GM12878 (cell line): ENCODE measurements at regions not wholly inside any gene's neighbourhood (a gene's known extent, or its start where the extent isn't known, plus 50 kb on each side); places are given as distances from the start of the nearest gene placed in this dataset.

ENCODE experiments used
- ATAC-seq: fragments of 200-7000 bp; cut with Tn5 transposase; 3 replicates; pipeline ENCODE4 v1.9.1; 2020; ENCODE audit warnings: mild to moderate bottlenecking, moderate library complexity
- BruUV-seq: library from RNA; stranded (reverse); fragments of 400-500 nt; replicated peaks from 2 replicates; lab custom pipeline; 2021; lab: Mats Ljungman, UMichigan
- CTCF ChIA-PET: fragments of 300-600 bp; sonication (Branson Sonifier 250); formaldehyde crosslinking; extraction: SDS; loops from one replicate; lab custom pipeline; 2021; ENCODE audit warnings: inconsistent platforms; lab: Yijun Ruan, JAX
- POLR2A ChIA-PET: fragments of 350-600 bp; formaldehyde crosslinking; extraction: SDS; loops from one replicate; lab custom pipeline; 2021; ENCODE audit warnings: inconsistent platforms; lab: Charles Lee
- RAD21 ChIA-PET: fragments of 300-600 bp; sonication (Branson Sonifier 250); formaldehyde crosslinking; loops from one replicate; lab custom pipeline; 2023; ENCODE audit warnings: antibody characterized with exemption; ENCODE audit not compliant: unreplicated experiment; lab: Charles Lee
- SMC1A ChIA-PET: fragments of 300-600 bp; sonication (Branson Sonifier 250); formaldehyde crosslinking; loops from one replicate; lab custom pipeline; 2023; ENCODE audit not compliant: unreplicated experiment, uncharacterized antibody; lab: Charles Lee
- DNase-seq: peaks from one replicate; pipeline ENCODE4 v3.0.0-alpha.2; 2011; ENCODE audit warnings: low read depth, low spot score
- FAIRE-seq: peaks from 3 replicates; lab custom pipeline; 2011; peaks lifted over from hg19 to GRCh38; lab: Jason Lieb, UNC
- H2AFZ ChIP-seq: 2 replicates; pipeline ENCODE4 v1.6.0; 2011; ENCODE audit warnings: low read depth, low read length, control low read depth; ENCODE audit not compliant: control insufficient read depth
- H3K27ac ChIP-seq: 2 replicates; pipeline ENCODE4 v1.5.1; 2011; ENCODE audit warnings: control low read depth; ENCODE audit not compliant: control insufficient read depth, insufficient read depth
- H3K27me3 ChIP-seq, 2 experiments: replicated peaks in 1 of 2; 2 replicates each; pipeline versions ENCODE4 v1.6.0 to v1.6.1; 2011; ENCODE audit warnings: low read length in 1 of 2; ENCODE audit not compliant: control insufficient read depth in 2 of 2, insufficient read depth in 2 of 2
- H3K36me3 ChIP-seq, 2 experiments: 2 replicates each; pipeline ENCODE4 v1.5.1; 2011; ENCODE audit warnings: low read length in 1 of 2; ENCODE audit not compliant: control insufficient read depth in 2 of 2, insufficient read depth in 2 of 2
- H3K4me1 ChIP-seq: 2 replicates; pipeline ENCODE4 v1.6.1; 2011; ENCODE audit warnings: mild to moderate bottlenecking, low read length, moderate library complexity, mixed read lengths; ENCODE audit not compliant: control insufficient read depth, insufficient read depth
- H3K4me2 ChIP-seq: 2 replicates; pipeline ENCODE4 v1.6.0; 2011; ENCODE audit warnings: control low read depth; ENCODE audit not compliant: control insufficient read depth, insufficient read depth
- H3K4me3 ChIP-seq: fragments of 200-600 bp; sonication (generic); 2 replicates; pipeline ENCODE4 v1.5.1; 2016
- H3K79me2 ChIP-seq: 2 replicates; pipeline ENCODE4 v1.6.0; 2011; ENCODE audit warnings: low read length; ENCODE audit not compliant: control insufficient read depth, insufficient read depth
- H3K9ac ChIP-seq: 2 replicates; pipeline ENCODE4 v1.8.0; 2011; ENCODE audit warnings: low read length, control low read depth, mixed read lengths; ENCODE audit not compliant: control insufficient read depth, insufficient read depth
- H3K9me3 ChIP-seq: replicated peaks from 3 replicates; pipeline ENCODE4 v1.5.1; 2011; ENCODE audit warnings: mild to moderate bottlenecking, low read length; ENCODE audit not compliant: control insufficient read depth, insufficient read depth
- H4K20me1 ChIP-seq: 2 replicates; pipeline ENCODE4 v1.6.0; 2011; ENCODE audit not compliant: control insufficient read depth, insufficient read depth
- ASH2L ChIP-seq: fragments of 300-600, 200-600 bp; sonication (generic); IDR thresholded peaks from 2 replicates; pipeline ENCODE4 v1.6.1; 2017; ENCODE audit warnings: low read depth, mild to moderate bottlenecking, borderline replicate concordance
- ATF7 ChIP-seq: fragments of 450-650 bp; IDR thresholded peaks from 2 replicates; pipeline ENCODE4 v1.6.1; 2016; ENCODE audit warnings: low read depth, mild to moderate bottlenecking
- CBX3 ChIP-seq: fragments of 200-600 bp; sonication (generic); IDR thresholded peaks from 2 replicates; pipeline ENCODE4 v1.6.1; 2016; ENCODE audit warnings: low read depth, borderline replicate concordance
- CHD4 ChIP-seq: fragments of 200-600 bp; sonication (generic); IDR thresholded peaks from 2 replicates; pipeline ENCODE4 v1.6.1; 2016; ENCODE audit warnings: mild to moderate bottlenecking
- DPF2 ChIP-seq: fragments of 450-650 bp; IDR thresholded peaks from 2 replicates; pipeline ENCODE4 v1.6.1; 2017; ENCODE audit warnings: mild to moderate bottlenecking
- EED ChIP-seq: sonication (generic); IDR thresholded peaks from 2 replicates; pipeline ENCODE4 v1.6.1; 2016; ENCODE audit warnings: antibody characterized with exemption, low read depth
- GATAD2B ChIP-seq: fragments of 450-650 bp; conservative IDR thresholded peaks from 2 replicates; pipeline ENCODE4 v1.6.1; 2017; ENCODE audit warnings: low read depth, mild to moderate bottlenecking, moderate library complexity
- IKZF2 ChIP-seq, 2 experiments: fragments of 450-650 bp; IDR thresholded peaks; 2 replicates each; pipeline ENCODE4 v1.6.1; 2017; ENCODE audit warnings: mild to moderate bottlenecking in 2 of 2, moderate library complexity in 2 of 2
- MEF2A ChIP-seq: IDR thresholded peaks from 2 replicates; pipeline ENCODE4 v1.6.1; 2011; ENCODE audit warnings: low read depth, mild to moderate bottlenecking, low read length, moderate library complexity; ENCODE audit not compliant: insufficient read depth
- MTA2 ChIP-seq: fragments of 450-650 bp; IDR thresholded peaks from 2 replicates; pipeline ENCODE4 v1.6.1; 2016; ENCODE audit warnings: low read depth, mild to moderate bottlenecking, moderate library complexity
- NFXL1 ChIP-seq: fragments of 450-650 bp; IDR thresholded peaks from 2 replicates; pipeline ENCODE4 v1.6.1; 2017; ENCODE audit warnings: antibody characterized with exemption, mild to moderate bottlenecking, borderline replicate concordance
- NFYB ChIP-seq: IDR thresholded peaks from 2 replicates; pipeline ENCODE4 v1.6.1; 2011; ENCODE audit warnings: low read depth, mild to moderate bottlenecking, low read length, improper control_type of control experiment, moderate library complexity; ENCODE audit not compliant: insufficient read depth
- RELB ChIP-seq: fragments of 450-650 bp; IDR thresholded peaks from 2 replicates; pipeline ENCODE4 v1.6.1; 2017; ENCODE audit warnings: low read depth, mild to moderate bottlenecking, moderate library complexity
- RUNX3 ChIP-seq: IDR thresholded peaks from 2 replicates; pipeline ENCODE4 v1.6.1; 2012; ENCODE audit warnings: low read length, inconsistent platforms
- SMC3 ChIP-seq: IDR thresholded peaks from 2 replicates; pipeline ENCODE4 v1.6.1; 2011; ENCODE audit warnings: low read length, improper control_type of control experiment, borderline replicate concordance
- SP1 ChIP-seq: IDR thresholded peaks from one replicate; pipeline ENCODE4 v1.6.1; 2011; ENCODE audit warnings: low read depth, low read length
- TCF12 ChIP-seq: IDR thresholded peaks from 2 replicates; pipeline ENCODE4 v1.6.1; 2011; ENCODE audit warnings: low read depth, mild to moderate bottlenecking, low read length
- WGBS: methylation state at CpG from one replicate; pipeline ENCODE4 v1.1.6; 2016; ENCODE audit warnings: low lambda C conversion rate; ENCODE audit not compliant: insufficient replicate concordance, insufficient coverage; ENCODE audit errors: missing lambda C conversion rate; 5-methylcytosine and 5-hydroxymethylcytosine counted together
- in situ Hi-C: fragments of 300-500 bp; cut with MboI; formaldehyde crosslinking; loops from 9 replicates; pipeline ENCODE4 v1.14.3; 2018; ENCODE audit warnings: mixed read lengths
- intact Hi-C: fragments of 100-400 bp; cut with micrococcal nuclease; formaldehyde crosslinking; loops from one replicate; pipeline ENCODE4 v1.14.2; 2022; ENCODE audit not compliant: unreplicated experiment
- TF ChIP-seq, protein P1 (sequence below): IDR thresholded peaks from 2 replicates; pipeline ENCODE4 v1.6.1; 2012; ENCODE audit warnings: mild to moderate bottlenecking, low read depth, low read length
- TF ChIP-seq, protein P2 (sequence below): IDR thresholded peaks from 2 replicates; pipeline ENCODE4 v1.6.1; 2011; ENCODE audit warnings: mild to moderate bottlenecking, low read depth, low read length, moderate library complexity; ENCODE audit not compliant: insufficient replicate concordance

DNA sequence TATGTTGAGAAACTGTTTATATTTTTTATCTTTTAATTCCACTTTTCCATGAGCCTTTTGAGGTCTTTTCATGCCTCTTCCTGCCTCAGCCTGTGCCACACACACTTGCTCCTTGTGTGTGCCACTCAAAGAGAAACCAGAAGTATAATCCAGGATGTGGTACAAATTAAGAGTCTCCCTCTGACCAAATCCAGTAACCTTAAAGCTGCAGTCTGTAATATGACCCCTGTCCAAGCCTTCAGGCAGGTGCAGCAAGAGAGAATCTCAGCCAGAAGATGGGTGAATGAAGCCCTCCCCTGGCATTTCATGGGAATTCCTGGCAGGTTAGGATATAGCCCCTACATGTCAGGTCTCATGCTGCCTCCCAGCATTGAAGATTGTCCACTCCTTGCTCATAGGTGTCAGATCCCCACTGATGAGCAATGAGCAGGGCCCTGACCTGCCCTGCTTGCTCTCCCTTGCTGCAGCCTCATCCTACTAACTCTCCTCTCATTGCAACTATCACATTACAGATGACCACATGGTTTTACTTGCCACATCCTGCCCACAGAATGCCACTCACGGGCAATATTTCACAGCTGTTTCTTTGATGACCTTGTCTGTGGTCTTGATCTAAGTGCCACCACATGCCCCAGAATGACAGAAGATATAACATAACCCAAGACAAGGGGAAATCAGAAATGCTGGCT, 169.3 kb downstream of the SEC16B start:
- in situ Hi-C loops (no loop called here), intact Hi-C loops (no loop called here)
- Histone ChIP-seq H3K9ac (no peak overlapping the region), H3K4me3 (no peak overlapping the region), H2AFZ (no peak overlapping the region), H3K4me1 (peaks cover 4% of the 10 kb centered on the region; the same call in 1 of the 2 replicates), H3K9me3 (no peaks in the 10 kb centered on the region; the same call in 2 of the 3 replicates), H4K20me1 (no peaks in the 10 kb centered on the region), H3K27ac (no peak overlapping the region), H3K27me3 (no peaks in the 10 kb centered on the region), H3K4me2 (no peak overlapping the region), H3K36me3 (no peaks in the 10 kb centered on the region), H3K79me2 (no peaks in the 10 kb centered on the region)
- ATAC-seq (peak; percentile 88), FAIRE-seq (no peak), DNase-seq (peak; percentile 62)
- 0% methylated on average over 1 of the region's 1 CpG for WGBS
- ChIA-PET SMC1A (interaction anchor here (1.0 to 4.9 kb wide), 14 partner anchors 9 to 113 kb away, joined by 3 to 43 read pairs (median 10); no protein-coding TSS in a partner anchor), POLR2A (interaction anchor here (0.5 to 2.6 kb wide), 4 partner anchors 10 to 49 kb away, joined by 3 to 10 read pairs (median 5); no protein-coding TSS in a partner anchor), CTCF (interaction anchor here (1.0 to 5.0 kb wide), 6 partner anchors 9 to 145 kb away, joined by 3 to 27 read pairs (median 7); no protein-coding TSS in a partner anchor), RAD21 (interaction anchor here (0.7 to 2.2 kb wide), 4 partner anchors 9 to 143 kb away, joined by 3 to 15 read pairs (median 6); no protein-coding TSS in a partner anchor)
- no TSS peak for BruUV-seq
- TF ChIP-seq CHD4 (no peak), IKZF2 (IDR thresholded peaks at IDR 0.05) (peak in 1 of 2 experiments; percentile 32; a peak in 1 of 4 replicates), ASH2L (no peak), MEF2A (no peak), NFXL1 (no peak), RELB (no peak), MTA2 (peak; percentile 70; the same call in 1 of the 2 replicates), SP1 (no peak), NFYB (no peak), DPF2 (0 out of 2 replicates have a peak, but pooled peaks have one; percentile 45), RUNX3 (no peak), CBX3 (no peak), GATAD2B (peak; percentile 37; the same call in 1 of the 2 replicates), EED (no peak), TCF12 (0 out of 2 replicates have a peak, but pooled peaks have one; percentile 9), ATF7 (peak; percentile 55; the same call in 1 of the 2 replicates), SMC3 (no peak)
- TF ChIP-seq, protein P1, sequence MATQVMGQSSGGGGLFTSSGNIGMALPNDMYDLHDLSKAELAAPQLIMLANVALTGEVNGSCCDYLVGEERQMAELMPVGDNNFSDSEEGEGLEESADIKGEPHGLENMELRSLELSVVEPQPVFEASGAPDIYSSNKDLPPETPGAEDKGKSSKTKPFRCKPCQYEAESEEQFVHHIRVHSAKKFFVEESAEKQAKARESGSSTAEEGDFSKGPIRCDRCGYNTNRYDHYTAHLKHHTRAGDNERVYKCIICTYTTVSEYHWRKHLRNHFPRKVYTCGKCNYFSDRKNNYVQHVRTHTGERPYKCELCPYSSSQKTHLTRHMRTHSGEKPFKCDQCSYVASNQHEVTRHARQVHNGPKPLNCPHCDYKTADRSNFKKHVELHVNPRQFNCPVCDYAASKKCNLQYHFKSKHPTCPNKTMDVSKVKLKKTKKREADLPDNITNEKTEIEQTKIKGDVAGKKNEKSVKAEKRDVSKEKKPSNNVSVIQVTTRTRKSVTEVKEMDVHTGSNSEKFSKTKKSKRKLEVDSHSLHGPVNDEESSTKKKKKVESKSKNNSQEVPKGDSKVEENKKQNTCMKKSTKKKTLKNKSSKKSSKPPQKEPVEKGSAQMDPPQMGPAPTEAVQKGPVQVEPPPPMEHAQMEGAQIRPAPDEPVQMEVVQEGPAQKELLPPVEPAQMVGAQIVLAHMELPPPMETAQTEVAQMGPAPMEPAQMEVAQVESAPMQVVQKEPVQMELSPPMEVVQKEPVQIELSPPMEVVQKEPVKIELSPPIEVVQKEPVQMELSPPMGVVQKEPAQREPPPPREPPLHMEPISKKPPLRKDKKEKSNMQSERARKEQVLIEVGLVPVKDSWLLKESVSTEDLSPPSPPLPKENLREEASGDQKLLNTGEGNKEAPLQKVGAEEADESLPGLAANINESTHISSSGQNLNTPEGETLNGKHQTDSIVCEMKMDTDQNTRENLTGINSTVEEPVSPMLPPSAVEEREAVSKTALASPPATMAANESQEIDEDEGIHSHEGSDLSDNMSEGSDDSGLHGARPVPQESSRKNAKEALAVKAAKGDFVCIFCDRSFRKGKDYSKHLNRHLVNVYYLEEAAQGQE: no peak
- TF ChIP-seq, protein P2, sequence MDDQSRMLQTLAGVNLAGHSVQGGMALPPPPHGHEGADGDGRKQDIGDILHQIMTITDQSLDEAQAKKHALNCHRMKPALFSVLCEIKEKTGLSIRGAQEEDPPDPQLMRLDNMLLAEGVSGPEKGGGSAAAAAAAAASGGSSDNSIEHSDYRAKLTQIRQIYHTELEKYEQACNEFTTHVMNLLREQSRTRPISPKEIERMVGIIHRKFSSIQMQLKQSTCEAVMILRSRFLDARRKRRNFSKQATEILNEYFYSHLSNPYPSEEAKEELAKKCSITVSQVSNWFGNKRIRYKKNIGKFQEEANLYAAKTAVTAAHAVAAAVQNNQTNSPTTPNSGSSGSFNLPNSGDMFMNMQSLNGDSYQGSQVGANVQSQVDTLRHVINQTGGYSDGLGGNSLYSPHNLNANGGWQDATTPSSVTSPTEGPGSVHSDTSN: peak; percentile 36
